Breast epithelium (tissue), 4 donors: ENCODE measurements at regions not wholly inside any gene's neighbourhood (a gene's known extent, or its start where the extent isn't known, plus 50 kb on each side); places are given as distances from the start of the nearest gene placed in this dataset.

ENCODE experiments used
- DNase-seq, 2 donors: peaks; one replicate each; pipeline ENCODE4 v3.0.0-alpha.2; 2019; ENCODE audit warnings: low spot score in 2 of 2
- H3K27ac ChIP-seq, 2 donors: fragments of 200-600 bp; sonication (generic) in 1 of 2; one replicate each; pipeline ENCODE4 v1.5.1; 2016 to 2019; ENCODE audit warnings: mild to moderate bottlenecking in 1 of 2
- H3K27me3 ChIP-seq, 2 donors: fragments of 200-600 bp; sonication (generic) in 1 of 2; one replicate each; pipeline versions ENCODE4 v1.5.1 to v1.6.0; 2017 to 2019; ENCODE audit warnings: control low read depth in 1 of 2, mild to moderate bottlenecking in 1 of 2
- H3K36me3 ChIP-seq: fragments of 200-600 bp; one replicate; pipeline ENCODE4 v1.5.1; 2019
- H3K4me1 ChIP-seq, 2 donors: fragments of 200-600 bp; sonication (generic); one replicate each; pipeline ENCODE4 v1.5.1; 2016 to 2019; ENCODE audit warnings: control low read depth in 1 of 2
- H3K4me3 ChIP-seq, 3 donors: fragments of 200-600 bp; sonication (generic); 1 replicate in 2 of 3; 2 replicates in 1 of 3; pipeline ENCODE4 v1.5.1; 2016 to 2019; ENCODE audit warnings: mild to moderate bottlenecking in 3 of 3, moderate library complexity in 2 of 3
- H3K9me3 ChIP-seq, 2 donors: fragments of 200-600 bp; sonication (generic) in 1 of 2; one replicate each; pipeline ENCODE4 v1.5.1; 2016 to 2019; ENCODE audit warnings: control low read depth in 1 of 2
- POLR2A ChIP-seq: fragments of 450-650 bp; IDR thresholded peaks from one replicate; pipeline ENCODE4 v1.6.1; 2016; ENCODE audit warnings: antibody characterized with exemption, mild to moderate bottlenecking, moderate library complexity
- POLR2AphosphoS5 ChIP-seq, 3 donors: sonication (generic); formaldehyde crosslinking; IDR thresholded peaks; one replicate each; pipeline ENCODE4 v1.6.1; 2017; ENCODE audit warnings: antibody characterized with exemption in 3 of 3
- intact Hi-C: fragments of 100-400 bp; cut with DNase I; formaldehyde crosslinking; loops from one replicate; pipeline ENCODE4 v1.15.1; 2023; ENCODE audit warnings: low total_unique reads
- TF ChIP-seq, protein P1 (sequence below), 3 donors: fragments of 450-650 bp; IDR thresholded peaks; one replicate each; pipeline ENCODE4 v1.5.1; 2016 to 2017; ENCODE audit warnings: antibody characterized with exemption in 3 of 3, mild to moderate bottlenecking in 3 of 3, moderate library complexity in 3 of 3

DNA sequence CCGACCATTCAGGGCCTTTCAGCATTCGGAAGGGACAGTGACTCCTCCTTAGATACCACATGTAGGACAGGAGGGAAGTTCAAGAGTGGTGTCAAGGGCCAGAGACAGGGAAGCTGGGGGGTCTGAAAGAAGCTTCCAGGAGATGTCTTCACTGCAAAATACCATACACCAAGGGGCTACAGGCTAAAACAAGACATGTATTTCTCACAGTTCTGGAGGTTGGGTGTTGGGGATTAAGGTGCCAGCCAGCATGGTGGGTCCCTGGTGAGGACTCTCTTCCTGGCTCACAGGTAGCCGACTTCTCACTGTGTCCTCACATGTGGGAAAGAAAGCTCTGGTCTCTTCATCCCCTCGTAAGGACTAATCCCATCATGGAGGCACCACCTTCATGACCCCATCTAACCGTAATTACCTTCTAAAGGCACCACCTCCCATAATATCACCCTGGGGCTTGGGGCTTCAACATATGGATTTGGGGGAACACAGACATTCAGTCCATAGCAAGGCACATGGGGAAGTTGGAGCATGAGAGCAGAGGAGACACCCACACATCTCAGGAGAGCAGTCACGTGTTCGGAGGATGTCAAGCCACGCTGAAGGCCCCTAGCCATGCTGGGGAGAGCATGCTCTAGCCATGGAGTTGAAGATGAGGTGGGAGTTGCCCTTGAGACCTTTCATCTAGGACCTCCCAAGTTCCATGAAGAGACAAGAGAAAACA is 73.9 kb upstream of the GDF10 start:
- Histone ChIP-seq H3K4me3 (no peak overlapping the region), H3K27me3 (no peaks in the 10 kb centered on the region), H3K27ac (no peak overlapping the region), H3K9me3 (peaks cover 0 to 16% of the 10 kb centered on the region in 2 donors), H3K4me1 (no peaks in the 10 kb centered on the region), H3K36me3 (no peaks in the 10 kb centered on the region)
- no peak for DNase-seq
- intact Hi-C loops: no loop called here
- TF ChIP-seq POLR2AphosphoS5 (IDR thresholded peaks at IDR 0.05) (no peak), POLR2A (no peak)
- TF ChIP-seq, protein P1, sequence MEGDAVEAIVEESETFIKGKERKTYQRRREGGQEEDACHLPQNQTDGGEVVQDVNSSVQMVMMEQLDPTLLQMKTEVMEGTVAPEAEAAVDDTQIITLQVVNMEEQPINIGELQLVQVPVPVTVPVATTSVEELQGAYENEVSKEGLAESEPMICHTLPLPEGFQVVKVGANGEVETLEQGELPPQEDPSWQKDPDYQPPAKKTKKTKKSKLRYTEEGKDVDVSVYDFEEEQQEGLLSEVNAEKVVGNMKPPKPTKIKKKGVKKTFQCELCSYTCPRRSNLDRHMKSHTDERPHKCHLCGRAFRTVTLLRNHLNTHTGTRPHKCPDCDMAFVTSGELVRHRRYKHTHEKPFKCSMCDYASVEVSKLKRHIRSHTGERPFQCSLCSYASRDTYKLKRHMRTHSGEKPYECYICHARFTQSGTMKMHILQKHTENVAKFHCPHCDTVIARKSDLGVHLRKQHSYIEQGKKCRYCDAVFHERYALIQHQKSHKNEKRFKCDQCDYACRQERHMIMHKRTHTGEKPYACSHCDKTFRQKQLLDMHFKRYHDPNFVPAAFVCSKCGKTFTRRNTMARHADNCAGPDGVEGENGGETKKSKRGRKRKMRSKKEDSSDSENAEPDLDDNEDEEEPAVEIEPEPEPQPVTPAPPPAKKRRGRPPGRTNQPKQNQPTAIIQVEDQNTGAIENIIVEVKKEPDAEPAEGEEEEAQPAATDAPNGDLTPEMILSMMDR (IDR thresholded peaks at IDR 0.05): no peak

DNA sequence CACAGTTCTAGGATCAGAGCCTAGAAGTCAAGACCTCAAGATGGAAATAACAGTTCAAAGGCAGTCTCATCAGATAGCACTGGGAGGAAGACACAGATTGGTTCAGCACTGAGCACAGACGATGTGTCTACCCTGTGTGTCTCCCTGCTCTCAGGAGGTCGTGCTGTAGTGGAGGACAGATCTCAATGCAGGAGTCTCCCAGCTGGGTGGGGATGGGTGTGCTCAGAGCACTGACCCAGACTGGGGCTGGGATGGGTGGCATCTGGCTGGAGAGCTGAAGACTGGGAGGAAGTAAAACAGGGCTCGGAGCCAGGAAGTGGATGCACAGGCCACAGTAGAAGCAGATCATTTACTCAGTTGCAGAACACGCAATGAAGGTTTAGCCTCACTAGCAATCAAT is 69.5 kb upstream of the GDF10 start:
- no peaks in the 10 kb centered on the region for H3K4me1 ChIP-seq
- no peak overlapping the region for H3K4me3 ChIP-seq
- no peaks in the 10 kb centered on the region for H3K27me3 ChIP-seq
- TF ChIP-seq POLR2AphosphoS5 (IDR thresholded peaks at IDR 0.05) (no peak), POLR2A (no peak)
- TF ChIP-seq, protein P1 (IDR thresholded peaks at IDR 0.05): no peak
- no peak for DNase-seq
- H3K27ac ChIP-seq: no peak overlapping the region
- peaks cover 0 to 16% of the 10 kb centered on the region in 2 donors for H3K9me3 ChIP-seq
- no peaks in the 10 kb centered on the region for H3K36me3 ChIP-seq
- intact Hi-C loops: no loop called here

DNA sequence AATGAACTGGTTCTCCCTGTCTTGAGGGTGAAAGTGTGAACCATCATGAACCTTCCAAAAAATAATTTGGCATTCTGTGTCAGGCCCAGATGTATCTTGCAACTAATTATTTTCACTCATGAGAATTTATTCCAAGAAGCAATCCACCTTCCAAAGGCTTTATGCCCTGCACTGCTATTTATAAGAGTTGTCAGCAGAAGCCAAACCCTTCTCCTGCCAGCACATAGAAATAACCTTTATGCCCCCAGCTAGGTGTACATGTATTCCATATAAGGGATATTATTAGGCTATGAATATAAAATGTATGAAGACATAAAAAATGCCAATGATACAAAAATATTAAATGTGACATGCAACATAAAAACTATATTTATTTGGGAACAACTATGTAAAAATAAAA is 69.0 kb upstream of the GDF10 start:
- H3K4me3 ChIP-seq: no peak overlapping the region
- peaks cover 0 to 16% of the 10 kb centered on the region in 2 donors for H3K9me3 ChIP-seq
- H3K4me1 ChIP-seq: no peaks in the 10 kb centered on the region
- intact Hi-C loops: no loop called here
- DNase-seq: no peak
- H3K27ac ChIP-seq: no peak overlapping the region
- TF ChIP-seq POLR2AphosphoS5 (IDR thresholded peaks at IDR 0.05): no peak
- TF ChIP-seq, protein P1 (IDR thresholded peaks at IDR 0.05): no peak
- no peak for TF ChIP-seq POLR2A
- H3K36me3 ChIP-seq: no peaks in the 10 kb centered on the region
- no peaks in the 10 kb centered on the region for H3K27me3 ChIP-seq

DNA sequence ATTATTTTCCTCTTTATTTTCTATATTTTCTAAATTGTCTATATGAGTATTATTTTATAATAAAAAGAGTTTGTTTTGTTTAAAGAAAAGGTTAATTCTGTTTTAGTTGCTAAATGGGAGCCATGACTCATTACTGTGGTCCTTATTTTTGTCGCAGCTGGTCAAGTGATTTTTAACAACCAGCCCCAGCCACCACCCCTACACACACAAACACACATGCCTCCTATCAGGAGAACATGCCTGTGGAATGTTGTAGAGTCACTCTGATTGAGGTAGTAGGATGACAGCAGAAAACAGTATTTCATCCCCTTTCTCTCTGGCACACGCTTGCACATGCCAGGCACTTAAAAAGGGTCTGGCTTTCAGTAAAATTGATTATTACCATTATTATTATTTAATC is 68.6 kb upstream of the GDF10 start:
- TF ChIP-seq, protein P1 (IDR thresholded peaks at IDR 0.05): no peak
- TF ChIP-seq POLR2AphosphoS5 (IDR thresholded peaks at IDR 0.05): no peak
- no peak for TF ChIP-seq POLR2A
- no peak overlapping the region for H3K4me3 ChIP-seq
- intact Hi-C loops: no loop called here
- DNase-seq: no peak
- no peaks in the 10 kb centered on the region for H3K4me1 ChIP-seq
- H3K27me3 ChIP-seq: no peaks in the 10 kb centered on the region
- no peaks in the 10 kb centered on the region for H3K36me3 ChIP-seq
- peaks cover 0 to 16% of the 10 kb centered on the region in 2 donors for H3K9me3 ChIP-seq
- no peak overlapping the region for H3K27ac ChIP-seq

DNA sequence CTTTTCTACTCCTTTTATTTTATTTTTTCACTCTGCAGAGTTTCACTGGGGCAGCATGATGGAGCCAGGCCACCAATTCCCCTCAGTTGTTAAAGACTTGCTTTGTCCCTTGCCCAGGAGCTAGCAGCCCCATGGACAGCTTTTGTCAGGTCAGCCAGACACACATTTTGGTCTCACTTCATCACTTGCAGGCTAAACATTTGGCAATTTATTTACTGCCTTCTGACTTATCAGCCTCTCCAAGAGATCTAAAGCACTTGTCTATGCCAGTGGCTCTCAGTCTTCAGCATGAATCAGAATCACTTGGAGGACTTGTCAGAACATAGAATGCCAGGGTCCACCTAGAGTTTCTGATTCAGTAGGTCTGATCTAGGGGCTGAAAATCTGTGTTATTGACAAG is 66.4 kb upstream of the GDF10 start:
- Histone ChIP-seq H3K4me3 (no peak overlapping the region), H3K27me3 (no peaks in the 10 kb centered on the region), H3K9me3 (peaks cover 4 to 5% of the 10 kb centered on the region in 2 donors), H3K36me3 (no peaks in the 10 kb centered on the region), H3K27ac (no peak overlapping the region), H3K4me1 (no peaks in the 10 kb centered on the region)
- no peak for DNase-seq
- TF ChIP-seq, protein P1 (IDR thresholded peaks at IDR 0.05): no peak
- TF ChIP-seq POLR2AphosphoS5 (IDR thresholded peaks at IDR 0.05): no peak
- no peak for TF ChIP-seq POLR2A
- intact Hi-C loops: no loop called here
